ENCODE measurements at regions not wholly inside any gene's neighbourhood (a gene's known extent, or its start where the extent isn't known, plus 50 kb on each side); places are given as distances from the start of the nearest gene placed in this dataset.

DNA sequence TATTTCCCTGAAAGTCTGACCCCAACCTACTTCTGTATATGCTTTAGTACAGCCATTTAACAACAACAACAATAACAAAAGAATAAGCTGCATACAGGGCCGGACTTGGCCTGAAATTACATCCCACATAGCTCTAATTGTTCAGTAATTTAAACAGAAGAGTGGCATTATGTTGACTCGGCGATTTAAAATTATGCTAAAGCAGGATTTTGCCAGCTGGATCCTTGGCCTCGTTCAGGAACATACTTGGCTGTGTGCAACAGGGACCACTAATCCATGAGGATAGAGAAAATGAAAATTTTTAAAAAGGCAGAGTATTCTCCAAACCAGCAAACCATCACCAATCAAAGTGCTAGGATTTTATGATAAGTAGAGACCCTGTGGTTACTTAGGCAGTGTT, 433.1 kb upstream of the RBMS3 start:
- CTCF ChIA-PET = no interaction called here
- POLR2A ChIA-PET = no interaction called here
- TF ChIP-seq ELF4 (IDR thresholded peaks at IDR 0.05) (no peak), TARDBP (IDR thresholded peaks at IDR 0.05) (no peak), BHLHE40 (IDR thresholded peaks at IDR 0.05; ENCODE audit: borderline replicate concordance) (no peak)
- no peak for DNase-seq (ENCODE audit: extremely low spot score)

DNA sequence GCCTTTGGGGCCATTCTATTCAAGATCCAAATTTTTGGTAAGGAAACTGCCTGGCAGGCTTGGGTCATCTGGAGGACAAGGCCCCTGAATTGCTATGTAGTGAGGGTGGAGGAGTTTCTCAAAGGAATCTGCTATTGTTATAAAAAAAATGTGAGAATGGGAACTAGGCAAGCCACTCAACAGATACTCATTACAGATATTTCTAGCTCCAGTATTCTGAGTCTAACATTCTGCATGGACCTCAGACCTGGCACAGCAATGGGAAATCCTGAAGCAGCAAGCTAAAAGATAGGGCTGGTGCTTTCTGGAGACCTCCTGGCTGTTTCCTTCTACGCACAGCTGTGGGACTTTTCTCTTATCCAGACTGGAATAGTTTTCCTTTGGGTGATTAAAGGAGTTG, 430.7 kb upstream of the RBMS3 start:
- TF ChIP-seq FOXK2 (IDR thresholded peaks at IDR 0.05) (no peak), PKNOX1 (IDR thresholded peaks at IDR 0.05) (no peak), CTBP1 (IDR thresholded peaks at IDR 0.05; ENCODE audit: borderline replicate concordance) (no peak), NFRKB (IDR thresholded peaks at IDR 0.05) (no peak), HDGF (IDR thresholded peaks at IDR 0.05; ENCODE audit: borderline replicate concordance) (no peak), FOXA1 (IDR thresholded peaks at IDR 0.05) (no peak), SUZ12 (IDR thresholded peaks at IDR 0.05) (no peak), ARNT (IDR thresholded peaks at IDR 0.05) (no peak), BHLHE40 (IDR thresholded peaks at IDR 0.05; ENCODE audit: borderline replicate concordance) (no peak), TARDBP (IDR thresholded peaks at IDR 0.05) (no peak), LEF1 (IDR thresholded peaks at IDR 0.05; ENCODE audit: borderline replicate concordance) (no peak), SP1 (IDR thresholded peaks at IDR 0.05) (no peak), FOXM1 (IDR thresholded peaks at IDR 0.05; ENCODE audit: borderline replicate concordance) (no peak), ZNF384 (IDR thresholded peaks at IDR 0.05) (no peak), L3MBTL2 (conservative IDR thresholded peaks at IDR 0.05) (no peak), ELF4 (IDR thresholded peaks at IDR 0.05) (no peak)
- no peak for DNase-seq (ENCODE audit: extremely low spot score)
- CTCF ChIA-PET = interaction anchor here (0.6 kb wide), 1 partner anchor 739 kb away, joined by 3 read pairs; no protein-coding TSS in a partner anchor
- POLR2A ChIA-PET = no interaction called here

DNA sequence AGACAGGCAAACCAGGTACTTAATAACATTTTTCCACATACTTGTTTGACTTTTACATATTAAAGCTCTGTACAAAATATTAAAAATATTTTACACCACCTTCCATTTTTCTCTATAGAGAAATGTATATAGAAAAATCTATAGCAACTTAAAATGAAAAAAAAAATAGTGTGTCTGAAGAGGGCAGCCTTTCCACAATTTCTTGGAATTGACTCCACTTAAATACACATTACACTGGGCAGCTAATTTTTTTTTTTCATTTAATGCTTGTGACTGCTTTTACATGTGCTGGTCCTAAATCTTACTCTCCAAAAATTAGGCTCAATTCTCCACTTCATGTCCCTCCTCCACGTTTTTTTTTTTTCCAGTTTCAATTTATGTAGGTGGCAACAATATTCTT, 427.0 kb upstream of the RBMS3 start:
- TF ChIP-seq ARNT (IDR thresholded peaks at IDR 0.05) = no peak
- ChIA-PET POLR2A (no interaction called here), CTCF (interaction anchor here (0.7 kb wide), 2 partner anchors 468 to 1839 kb away, joined by 3 to 5 read pairs; no protein-coding TSS in a partner anchor)
- DNase-seq (ENCODE audit: extremely low spot score) = no peak

GRCh38 chr3:28856796-28857195, 424.1 kb upstream of the RBMS3 start:
- ChIA-PET POLR2A (no interaction called here), CTCF (no interaction called here)
- DNase-seq (ENCODE audit: extremely low spot score) = no peak
- no peak for TF ChIP-seq PKNOX1 (IDR thresholded peaks at IDR 0.05)
- TF ChIP-seq TARDBP (IDR thresholded peaks at IDR 0.05) = no peak
- TF ChIP-seq HDGF (IDR thresholded peaks at IDR 0.05; ENCODE audit: borderline replicate concordance) = no peak
- TF ChIP-seq FOXK2 (IDR thresholded peaks at IDR 0.05) = no peak
- no peak for TF ChIP-seq NFRKB (IDR thresholded peaks at IDR 0.05)
- no peak for TF ChIP-seq SUZ12 (IDR thresholded peaks at IDR 0.05)
- no peak for TF ChIP-seq L3MBTL2 (conservative IDR thresholded peaks at IDR 0.05)
- TF ChIP-seq FOXM1 (IDR thresholded peaks at IDR 0.05; ENCODE audit: borderline replicate concordance) = no peak
- no peak for TF ChIP-seq CTBP1 (IDR thresholded peaks at IDR 0.05; ENCODE audit: borderline replicate concordance)
- TF ChIP-seq SP1 (IDR thresholded peaks at IDR 0.05) = no peak
- TF ChIP-seq ARNT (IDR thresholded peaks at IDR 0.05) = no peak
- no peak for TF ChIP-seq FOXA1 (IDR thresholded peaks at IDR 0.05)
- TF ChIP-seq LEF1 (IDR thresholded peaks at IDR 0.05; ENCODE audit: borderline replicate concordance) = no peak

DNA sequence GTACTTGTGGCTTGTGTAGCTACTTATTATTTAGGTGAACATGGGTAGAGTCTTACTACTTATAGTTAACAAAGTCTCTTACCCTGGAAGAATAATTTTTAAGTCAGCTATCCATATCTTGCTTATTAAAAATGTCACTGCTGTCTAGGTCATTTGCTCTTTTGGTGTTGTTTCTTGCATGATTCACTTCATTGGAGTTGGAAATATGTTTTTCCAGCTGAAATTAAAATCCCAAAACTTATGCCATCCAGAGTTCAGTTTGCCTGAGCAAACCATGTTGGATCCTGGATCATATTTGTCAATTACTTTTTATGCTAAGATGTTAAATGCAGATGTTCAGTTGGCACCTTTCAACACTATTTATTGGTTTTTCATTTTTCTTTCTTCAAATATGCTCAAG, 421.0 kb upstream of the RBMS3 start:
- ChIA-PET CTCF (no interaction called here), POLR2A (no interaction called here)
- TF ChIP-seq FOXM1 (IDR thresholded peaks at IDR 0.05; ENCODE audit: borderline replicate concordance) = no peak
- TF ChIP-seq CTBP1 (IDR thresholded peaks at IDR 0.05; ENCODE audit: borderline replicate concordance) = no peak
- no peak for DNase-seq (ENCODE audit: extremely low spot score)

- no peak for TF ChIP-seq FOXM1 (IDR thresholded peaks at IDR 0.05; ENCODE audit: borderline replicate concordance)
- no peak for TF ChIP-seq SUZ12 (IDR thresholded peaks at IDR 0.05)
- no peak for TF ChIP-seq ELF4 (IDR thresholded peaks at IDR 0.05)
- no peak for TF ChIP-seq ZNF384 (IDR thresholded peaks at IDR 0.05)
- TF ChIP-seq HDGF (IDR thresholded peaks at IDR 0.05; ENCODE audit: borderline replicate concordance) = no peak
- TF ChIP-seq LEF1 (IDR thresholded peaks at IDR 0.05; ENCODE audit: borderline replicate concordance) = no peak
- TF ChIP-seq L3MBTL2 (conservative IDR thresholded peaks at IDR 0.05) = no peak
- TF ChIP-seq SP1 (IDR thresholded peaks at IDR 0.05) = no peak
- no peak for TF ChIP-seq PKNOX1 (IDR thresholded peaks at IDR 0.05)
- no peak for TF ChIP-seq NFRKB (IDR thresholded peaks at IDR 0.05)
- no peak for TF ChIP-seq CTBP1 (IDR thresholded peaks at IDR 0.05; ENCODE audit: borderline replicate concordance)
- no peak for TF ChIP-seq BHLHE40 (IDR thresholded peaks at IDR 0.05; ENCODE audit: borderline replicate concordance)
- TF ChIP-seq TARDBP (IDR thresholded peaks at IDR 0.05) = no peak
- DNase-seq (ENCODE audit: extremely low spot score) = no peak
- ChIA-PET POLR2A (no interaction called here), CTCF (no interaction called here)
Observed at GRCh38 chr3:28860307-28860706, 420.6 kb upstream of the RBMS3 start.

DNA sequence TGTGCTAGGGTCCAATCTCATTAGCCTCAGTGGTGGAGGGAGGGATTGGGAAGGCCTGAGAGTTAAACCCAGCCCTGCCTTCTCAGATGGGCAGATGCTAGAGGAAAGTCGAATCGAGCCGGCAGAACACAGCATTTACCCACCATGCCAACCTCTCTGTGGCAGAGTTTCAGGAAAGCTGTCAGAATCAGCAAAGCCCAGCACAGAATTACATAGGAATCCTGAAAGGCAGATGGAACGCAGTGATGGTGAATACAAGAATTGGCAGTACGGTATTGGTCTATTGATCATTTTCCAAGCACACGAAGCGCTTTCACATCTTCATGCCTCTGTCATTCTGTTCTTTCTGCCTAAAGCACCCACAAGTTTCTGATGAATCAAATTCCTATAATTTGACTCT, 417.7 kb upstream of the RBMS3 start:
- no peak for TF ChIP-seq FOXA1 (IDR thresholded peaks at IDR 0.05)
- ChIA-PET CTCF (no interaction called here), POLR2A (no interaction called here)
- no peak for DNase-seq (ENCODE audit: extremely low spot score)

Data from HEK293T (cell line).